ENCODE measurements at regions not wholly inside any gene's neighbourhood (a gene's known extent, or its start where the extent isn't known, plus 50 kb on each side); places are given as distances from the start of the nearest gene placed in this dataset.

DNA sequence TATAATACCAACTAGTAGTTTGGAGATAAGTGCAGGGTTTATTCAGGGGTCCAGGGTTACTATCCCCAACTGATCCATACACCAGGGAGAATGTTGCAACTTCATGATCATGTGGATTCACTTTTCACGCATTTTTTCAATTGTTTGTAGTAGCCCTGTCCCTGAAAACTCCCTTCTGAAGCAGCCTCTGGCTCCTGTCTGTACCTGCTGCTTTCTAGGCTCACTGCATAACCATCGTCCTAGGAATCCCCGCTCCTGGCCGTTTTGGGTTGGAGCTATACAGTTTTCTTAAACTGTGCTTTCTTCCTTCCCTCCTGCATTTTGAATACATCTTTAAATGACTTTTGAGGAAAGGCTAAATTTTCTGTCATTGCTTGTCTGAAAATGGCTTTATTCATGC is 154.1 kb downstream of the SDHAF3 start:
- TF ChIP-seq, protein P1, sequence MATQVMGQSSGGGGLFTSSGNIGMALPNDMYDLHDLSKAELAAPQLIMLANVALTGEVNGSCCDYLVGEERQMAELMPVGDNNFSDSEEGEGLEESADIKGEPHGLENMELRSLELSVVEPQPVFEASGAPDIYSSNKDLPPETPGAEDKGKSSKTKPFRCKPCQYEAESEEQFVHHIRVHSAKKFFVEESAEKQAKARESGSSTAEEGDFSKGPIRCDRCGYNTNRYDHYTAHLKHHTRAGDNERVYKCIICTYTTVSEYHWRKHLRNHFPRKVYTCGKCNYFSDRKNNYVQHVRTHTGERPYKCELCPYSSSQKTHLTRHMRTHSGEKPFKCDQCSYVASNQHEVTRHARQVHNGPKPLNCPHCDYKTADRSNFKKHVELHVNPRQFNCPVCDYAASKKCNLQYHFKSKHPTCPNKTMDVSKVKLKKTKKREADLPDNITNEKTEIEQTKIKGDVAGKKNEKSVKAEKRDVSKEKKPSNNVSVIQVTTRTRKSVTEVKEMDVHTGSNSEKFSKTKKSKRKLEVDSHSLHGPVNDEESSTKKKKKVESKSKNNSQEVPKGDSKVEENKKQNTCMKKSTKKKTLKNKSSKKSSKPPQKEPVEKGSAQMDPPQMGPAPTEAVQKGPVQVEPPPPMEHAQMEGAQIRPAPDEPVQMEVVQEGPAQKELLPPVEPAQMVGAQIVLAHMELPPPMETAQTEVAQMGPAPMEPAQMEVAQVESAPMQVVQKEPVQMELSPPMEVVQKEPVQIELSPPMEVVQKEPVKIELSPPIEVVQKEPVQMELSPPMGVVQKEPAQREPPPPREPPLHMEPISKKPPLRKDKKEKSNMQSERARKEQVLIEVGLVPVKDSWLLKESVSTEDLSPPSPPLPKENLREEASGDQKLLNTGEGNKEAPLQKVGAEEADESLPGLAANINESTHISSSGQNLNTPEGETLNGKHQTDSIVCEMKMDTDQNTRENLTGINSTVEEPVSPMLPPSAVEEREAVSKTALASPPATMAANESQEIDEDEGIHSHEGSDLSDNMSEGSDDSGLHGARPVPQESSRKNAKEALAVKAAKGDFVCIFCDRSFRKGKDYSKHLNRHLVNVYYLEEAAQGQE (IDR thresholded peaks at IDR 0.05; ENCODE audit: unreplicated experiment): no peak
- TF ChIP-seq EZH2 (IDR thresholded peaks at IDR 0.05; ENCODE audit: low read depth, unreplicated experiment): no peak

All from GM23338 (cell line).